Fibroblast of skin of abdomen (primary cell): ENCODE measurements at regions not wholly inside any gene's neighbourhood (a gene's known extent, or its start where the extent isn't known, plus 50 kb on each side); places are given as distances from the start of the nearest gene placed in this dataset.
A peak's percentile ranks its signal among the peaks of the same experiment; 100 is the strongest.
"Not testable (repeated sequence)": the region's sequence is repeated elsewhere in the genome, so short reads cannot be mapped to it uniquely, and the experiment has no call there.

ENCODE experiments used
- DNase-seq: peaks from one replicate; pipeline ENCODE4 v3.0.0-alpha.2; 2013

DNA sequence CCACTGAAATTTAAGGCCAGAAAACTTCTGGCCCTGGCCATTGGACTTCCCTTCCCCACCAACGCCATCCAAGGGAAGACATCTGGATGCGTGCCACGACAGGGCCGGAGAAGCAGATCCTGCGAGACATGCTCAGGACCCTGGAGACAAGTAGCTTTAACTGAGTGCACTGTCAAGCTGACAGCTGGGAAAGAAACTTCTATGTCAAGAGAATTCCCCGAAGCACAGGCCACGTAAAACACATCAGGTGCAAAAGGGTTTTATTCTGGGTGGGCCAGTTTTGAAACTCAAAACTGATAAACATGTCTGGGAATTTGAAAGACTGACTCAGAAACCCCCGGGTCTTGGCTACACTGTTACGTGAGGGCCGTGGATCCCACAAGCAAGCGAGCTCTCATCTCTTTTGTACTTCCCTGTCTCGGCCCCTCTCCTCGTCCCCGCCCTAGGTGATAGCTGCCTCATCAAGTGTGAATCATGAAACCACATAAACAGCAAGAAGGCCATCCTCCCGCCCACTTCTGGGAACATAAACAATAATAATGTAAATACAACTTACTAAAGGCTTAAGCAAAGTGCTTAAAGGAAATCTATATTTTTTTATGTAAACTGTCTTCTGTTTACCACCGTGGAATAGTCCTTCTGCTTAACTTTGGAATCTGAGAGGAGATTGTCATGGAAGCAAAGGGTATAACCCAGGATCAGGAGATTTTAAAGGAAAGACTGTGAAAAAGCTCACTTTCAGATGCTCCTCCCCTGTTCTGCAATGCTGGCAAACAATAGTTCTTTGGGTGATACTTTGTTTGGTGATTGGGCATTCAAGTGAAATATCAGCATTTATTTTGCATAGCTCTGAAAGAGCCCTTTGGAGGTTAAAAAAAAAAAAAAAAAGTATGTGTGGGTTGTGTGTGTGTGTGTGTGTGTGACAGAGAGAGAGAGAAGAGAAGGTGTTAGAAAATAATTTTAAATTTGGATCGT, 406.0 kb upstream of the MAF start:
- DNase-seq = peak; percentile 6

DNA sequence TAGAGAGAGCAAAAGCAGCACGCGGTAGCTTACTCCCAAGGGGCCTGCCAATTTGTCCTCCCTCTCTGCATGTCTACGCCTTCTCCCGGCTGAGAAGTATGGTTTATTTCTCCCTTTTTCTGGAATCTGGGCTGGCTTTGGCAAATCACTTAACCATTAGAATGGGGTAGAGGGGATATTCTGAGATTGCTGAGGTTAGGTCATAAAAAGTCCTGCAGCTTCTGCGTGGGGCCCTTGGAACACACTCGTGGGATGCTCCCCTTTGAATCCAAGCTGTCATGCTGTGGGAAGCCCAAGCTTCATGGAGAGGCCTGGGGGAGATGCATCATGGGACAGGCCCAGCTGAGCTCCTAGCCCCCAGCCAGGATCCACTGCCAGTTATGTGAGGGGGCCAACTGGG, 403.6 kb upstream of the MAF start:
- DNase-seq = no peak

DNA sequence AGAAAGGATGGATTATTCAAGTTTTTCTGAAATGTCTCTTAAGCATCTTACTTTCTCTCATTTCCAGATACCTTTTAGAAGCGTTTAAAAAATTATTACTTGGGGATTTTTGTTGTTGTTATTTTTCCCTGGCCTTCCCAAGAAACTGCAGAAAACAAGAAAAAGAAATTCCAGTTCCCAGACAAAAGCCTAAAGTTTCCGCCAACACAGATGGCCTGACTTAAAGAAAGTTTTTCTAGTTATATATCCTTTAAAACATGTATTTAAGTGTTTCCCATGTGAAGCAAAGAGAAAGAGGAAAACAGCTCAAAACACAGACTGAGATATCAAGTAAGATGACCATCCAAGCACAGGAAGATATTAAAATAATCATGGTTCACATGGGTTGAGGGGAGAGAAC, 401.7 kb upstream of the MAF start:
- DNase-seq = no peak

DNA sequence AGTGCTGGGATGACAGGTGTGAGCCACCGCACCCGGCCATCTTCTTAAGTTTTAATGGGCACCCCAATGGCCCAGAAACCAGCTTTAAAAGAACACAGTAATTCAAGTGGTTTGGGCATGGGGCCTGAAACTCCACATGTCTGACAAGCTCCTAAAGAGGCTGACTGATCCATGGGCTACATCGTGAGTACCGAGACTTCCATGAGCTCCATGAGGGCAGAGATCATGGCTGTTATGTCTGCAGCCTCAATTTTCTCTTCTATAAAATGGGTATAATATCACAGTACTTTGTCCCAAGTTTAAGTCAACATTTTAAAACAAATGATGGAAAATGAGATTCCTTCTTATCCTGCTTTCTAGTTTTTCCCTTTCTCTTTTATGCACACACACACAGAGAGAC, 397.6 kb upstream of the MAF start:
- no peak for DNase-seq

DNA sequence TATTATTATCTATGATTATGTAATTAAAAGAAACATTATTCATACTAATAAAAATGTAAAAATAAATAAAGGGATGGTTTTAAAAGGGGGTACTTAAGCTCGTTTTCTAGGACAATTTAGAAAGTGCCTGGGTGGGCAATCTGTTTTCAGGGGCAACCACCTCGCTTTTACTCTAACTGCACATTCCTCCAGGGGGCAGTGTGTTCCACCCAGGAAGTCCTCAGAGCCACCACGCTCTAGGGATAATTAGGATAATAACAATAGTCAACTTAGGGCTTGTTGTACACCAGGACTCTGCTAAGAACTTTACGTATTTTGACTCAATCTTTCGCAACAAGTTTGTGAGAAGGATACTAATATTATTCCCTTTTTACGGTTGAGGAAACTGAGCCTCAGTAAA, 396.7 kb upstream of the MAF start:
- no peak for DNase-seq

DNA sequence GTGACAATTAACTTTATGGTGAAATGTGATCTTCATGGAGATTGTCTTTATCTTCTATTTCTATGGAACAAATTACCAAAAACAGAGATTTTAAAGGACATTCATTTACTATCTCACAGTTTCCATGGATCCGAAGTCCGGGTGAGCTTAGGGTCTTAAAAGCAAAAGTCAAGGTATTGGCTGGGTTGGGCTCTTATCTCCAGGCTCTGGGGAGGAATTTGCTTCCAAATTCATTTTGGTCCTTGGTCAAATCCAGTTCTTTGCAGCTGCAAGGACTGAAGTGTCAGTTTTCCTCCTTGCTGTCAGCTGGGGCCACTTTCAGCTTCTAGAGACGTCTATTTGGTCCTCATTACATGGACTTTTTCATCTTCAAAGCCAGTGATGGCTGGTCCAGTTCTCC, 395.8 kb upstream of the MAF start:
- no peak for DNase-seq

DNA sequence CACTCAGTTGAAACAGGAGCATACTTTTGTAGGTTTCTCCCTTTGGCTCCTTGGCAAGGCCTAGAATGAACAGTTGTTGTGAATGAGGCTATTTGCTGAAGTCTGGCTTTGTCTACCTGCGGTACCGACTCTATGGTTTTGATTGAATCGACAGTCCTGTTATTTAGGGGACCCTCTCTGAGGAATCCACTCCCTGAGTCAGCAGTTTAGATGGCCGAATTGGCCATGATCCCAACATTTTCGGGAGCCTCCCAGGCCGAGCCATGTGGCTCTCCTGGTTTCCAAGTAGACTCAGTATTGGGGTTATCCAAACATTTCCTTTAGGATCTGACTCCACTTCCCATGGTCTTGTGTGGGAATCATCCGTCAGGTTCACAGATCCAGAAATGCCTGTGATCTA, 394.8 kb upstream of the MAF start:
- no peak for DNase-seq

DNA sequence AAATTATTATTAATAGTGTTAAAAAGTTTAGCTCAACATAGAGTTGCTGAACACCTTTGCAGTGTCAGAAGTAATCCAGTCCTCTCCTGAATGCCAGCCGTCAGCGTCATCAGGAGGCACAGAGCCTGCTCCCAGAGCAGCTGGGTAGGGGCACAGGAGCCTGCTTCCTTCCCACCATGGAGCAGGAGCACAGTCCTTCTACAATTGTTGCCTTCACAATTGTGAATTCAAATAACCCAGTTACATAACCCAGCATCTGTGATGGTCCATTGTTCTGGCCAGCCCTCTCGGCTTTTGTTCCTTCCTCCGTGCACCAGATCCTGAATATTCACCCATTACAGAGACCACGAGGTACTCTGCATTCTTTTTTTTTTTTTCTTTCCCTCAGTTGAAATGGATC, 393.9 kb upstream of the MAF start:
- no peak for DNase-seq

DNA sequence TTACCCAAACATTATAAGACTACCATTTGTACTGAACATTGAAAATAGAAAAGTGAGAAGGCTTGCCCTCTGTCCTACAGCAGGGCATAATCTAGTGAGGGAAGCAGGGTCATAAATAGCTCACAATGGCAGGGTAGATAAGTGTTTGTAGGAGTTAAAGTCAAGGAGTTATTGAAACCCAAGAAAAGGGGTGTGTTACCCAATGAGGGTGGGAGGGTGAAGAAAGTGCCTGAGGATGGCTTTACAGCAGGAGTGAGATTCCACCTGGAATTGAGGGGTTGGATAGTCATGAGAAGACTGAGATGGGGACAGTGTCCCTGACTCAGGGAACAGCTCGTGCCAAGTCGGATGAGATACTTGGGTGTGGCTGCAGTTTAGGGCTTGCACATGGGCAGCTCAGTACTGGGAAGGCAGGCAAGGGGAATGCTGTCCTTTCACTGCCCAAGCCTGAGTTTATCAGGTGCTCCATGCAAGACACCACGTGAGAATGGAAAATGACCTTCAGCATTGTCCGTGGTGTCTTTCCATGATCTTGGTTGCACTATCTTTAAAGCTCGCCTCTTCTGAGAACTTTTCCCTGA, 393.2 kb upstream of the MAF start:
- DNase-seq = no peak

DNA sequence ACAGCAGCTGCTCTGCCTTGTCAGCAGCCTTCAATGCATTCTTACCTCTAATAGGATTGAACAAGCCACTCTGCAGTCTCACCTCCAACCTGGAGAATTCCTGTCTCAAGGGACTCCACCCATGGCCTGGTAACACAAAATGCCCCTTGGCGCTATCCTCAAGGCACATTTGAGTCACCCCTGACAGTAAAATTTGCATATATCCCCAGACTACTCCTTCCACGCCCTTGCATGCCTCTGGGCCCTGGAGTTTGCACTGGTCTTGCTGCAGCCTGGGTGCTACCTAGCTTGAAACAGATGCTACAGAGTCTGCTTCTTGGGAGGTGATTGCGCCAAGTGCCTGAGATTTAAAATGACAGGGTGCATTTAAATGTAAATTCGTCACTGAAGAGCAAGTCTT, 391.4 kb upstream of the MAF start:
- no peak for DNase-seq

DNA sequence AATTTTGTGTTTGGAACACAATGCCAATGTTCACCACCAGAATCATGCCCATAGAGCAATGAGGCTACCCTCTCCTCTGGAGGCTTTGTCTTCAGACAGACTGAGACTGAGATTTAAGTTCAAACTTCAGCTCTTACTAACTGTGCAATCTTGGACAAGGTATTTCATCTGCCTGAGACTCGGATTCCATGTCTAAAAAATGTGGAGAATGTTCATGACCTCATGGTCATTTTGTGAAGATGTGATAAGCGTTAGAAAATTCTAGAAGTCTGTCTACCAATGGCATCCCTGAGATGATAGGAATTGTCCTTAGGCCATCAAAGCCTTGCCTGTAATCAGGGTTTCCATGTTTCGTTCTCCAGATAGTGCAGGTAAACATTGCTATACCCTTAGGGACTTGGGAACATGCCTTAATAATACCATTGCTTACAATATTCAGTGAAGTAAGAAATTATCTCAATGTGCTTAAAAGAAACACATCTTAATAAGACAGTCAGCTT, 388.2 kb upstream of the MAF start:
- DNase-seq = no peak

DNA sequence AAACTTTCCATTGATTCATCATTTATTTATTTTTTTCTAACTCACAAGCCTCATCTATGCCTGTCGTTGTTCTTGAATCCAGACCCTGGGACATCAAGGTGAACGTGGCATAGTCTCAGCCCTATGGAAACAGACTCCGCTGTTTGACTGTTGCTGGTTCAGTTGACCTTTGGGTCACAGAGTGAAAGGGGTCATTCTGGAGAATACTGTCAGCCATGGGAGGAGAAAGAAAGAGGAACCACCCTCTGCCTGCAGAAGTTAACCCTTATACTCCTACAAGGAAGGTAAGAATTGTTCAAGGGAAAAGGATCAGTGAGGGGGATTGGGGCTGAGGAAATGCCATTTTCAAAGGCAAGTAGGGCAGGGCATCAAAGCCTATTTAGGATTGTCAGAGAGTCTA, 387.6 kb upstream of the MAF start:
- DNase-seq = no peak

DNA sequence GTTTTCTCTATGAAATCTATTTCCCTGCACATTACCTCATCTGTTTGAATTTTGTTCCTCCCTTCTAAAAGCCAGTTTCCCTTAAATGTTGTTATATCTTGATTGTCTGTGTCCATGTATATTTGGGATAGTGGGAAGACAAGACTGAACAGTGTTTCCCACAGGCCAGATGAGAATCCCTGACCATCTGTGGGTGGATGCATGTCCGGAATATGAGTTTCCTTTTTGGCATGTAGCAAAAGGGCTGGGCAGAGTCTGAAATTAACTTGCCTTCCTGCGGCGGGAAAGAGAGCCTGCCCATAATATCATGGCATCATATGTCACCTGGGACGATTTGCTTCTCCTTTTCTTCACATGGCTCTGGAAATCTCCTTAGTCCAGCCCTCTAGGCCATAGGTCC, 385.8 kb upstream of the MAF start:
- no peak for DNase-seq

DNA sequence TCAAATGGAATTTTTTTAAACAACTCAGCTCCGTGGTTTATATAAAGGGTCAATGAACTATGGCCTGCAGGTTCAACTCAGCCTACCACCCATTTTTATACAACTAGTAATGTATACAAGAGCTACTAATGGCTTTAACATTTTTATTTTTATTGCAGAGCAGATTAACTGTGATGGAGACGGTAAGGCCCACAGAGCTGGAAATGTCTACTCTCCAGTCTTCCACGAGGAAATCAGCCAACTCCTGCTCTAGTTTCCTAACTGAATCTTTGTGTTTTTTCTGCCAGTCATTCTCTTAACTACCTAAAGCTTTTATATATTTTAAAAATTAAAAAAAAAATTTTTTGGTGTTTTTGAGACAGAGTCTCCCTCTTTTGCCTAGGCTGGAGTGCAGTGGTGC, 385.1 kb upstream of the MAF start:
- no peak for DNase-seq

DNA sequence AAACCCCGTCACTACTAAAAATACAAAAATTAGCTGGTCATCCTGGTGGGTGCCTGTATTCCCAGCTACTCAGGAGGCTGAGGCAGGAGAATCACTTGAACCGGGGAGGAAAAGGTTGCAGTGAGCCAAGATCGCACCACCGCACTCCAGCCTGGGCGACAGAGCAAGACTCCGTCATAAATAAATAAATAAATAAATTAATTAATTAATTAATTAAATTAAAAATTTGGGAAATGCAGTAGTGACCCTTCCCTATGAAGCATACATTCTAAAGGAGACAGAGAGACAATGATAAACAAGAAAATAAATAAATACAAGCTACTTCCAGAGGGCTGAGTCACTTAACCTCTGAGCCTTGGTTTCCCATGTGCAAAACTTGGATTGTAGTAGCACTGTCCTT, 383.6 kb upstream of the MAF start:
- not testable (repeated sequence) for DNase-seq

DNA sequence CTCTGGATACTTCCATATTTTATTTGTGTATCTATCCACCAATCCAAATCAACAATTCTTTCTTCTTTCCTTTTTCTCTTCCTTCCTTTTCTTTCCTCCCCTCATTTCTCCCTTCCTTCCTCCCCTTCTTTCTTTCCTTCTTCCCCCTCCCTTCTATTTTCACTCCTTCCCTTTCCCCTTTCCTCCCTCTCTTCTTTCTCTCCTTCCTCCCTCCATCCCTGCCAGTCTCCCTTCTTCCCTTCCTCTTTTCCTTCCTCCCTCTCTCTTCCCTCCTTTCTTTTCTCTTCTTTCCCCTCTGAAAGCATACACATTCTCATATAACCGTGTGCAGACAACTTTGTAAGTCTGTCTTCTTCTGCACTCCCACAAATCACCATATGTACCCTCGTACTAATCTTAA, 382.3 kb upstream of the MAF start:
- no peak for DNase-seq

DNA sequence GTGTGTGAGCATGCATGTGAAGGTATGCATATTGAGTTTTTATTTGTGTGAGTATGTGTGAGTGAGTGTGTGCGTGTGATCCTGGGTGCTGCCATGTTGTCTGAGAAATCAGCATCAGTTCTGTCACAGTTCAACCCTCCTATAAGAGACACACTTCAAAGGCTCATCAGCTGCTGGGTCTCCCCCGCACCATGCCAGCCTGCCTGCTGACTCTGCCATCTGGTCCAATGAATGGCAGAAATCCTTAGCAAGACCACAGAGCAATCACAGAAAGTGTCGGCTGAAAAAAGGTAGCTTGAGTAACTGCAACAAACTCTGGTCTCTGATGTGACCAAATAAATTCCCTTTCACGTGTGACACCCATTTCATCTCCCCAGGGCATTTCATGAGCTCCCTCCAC, 381.8 kb upstream of the MAF start:
- DNase-seq = no peak

DNA sequence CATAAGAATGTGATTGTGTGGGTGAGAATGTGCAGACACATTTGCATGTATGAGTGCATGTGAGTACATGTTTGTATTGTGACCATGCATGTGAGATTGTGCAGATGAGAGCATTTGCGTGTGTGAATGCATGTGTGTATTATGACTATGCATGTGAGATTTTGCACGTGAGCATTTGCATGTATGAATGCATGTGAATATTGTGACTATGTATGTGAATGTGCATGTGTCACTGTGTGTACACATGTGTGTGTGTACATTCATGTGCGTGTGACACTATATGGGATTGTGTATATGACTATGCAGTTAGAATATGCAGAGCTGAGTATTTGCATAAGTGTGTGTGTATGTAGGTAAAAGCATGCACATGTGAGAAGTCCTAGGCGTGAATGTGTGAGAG, 381.3 kb upstream of the MAF start:
- no peak for DNase-seq

DNA sequence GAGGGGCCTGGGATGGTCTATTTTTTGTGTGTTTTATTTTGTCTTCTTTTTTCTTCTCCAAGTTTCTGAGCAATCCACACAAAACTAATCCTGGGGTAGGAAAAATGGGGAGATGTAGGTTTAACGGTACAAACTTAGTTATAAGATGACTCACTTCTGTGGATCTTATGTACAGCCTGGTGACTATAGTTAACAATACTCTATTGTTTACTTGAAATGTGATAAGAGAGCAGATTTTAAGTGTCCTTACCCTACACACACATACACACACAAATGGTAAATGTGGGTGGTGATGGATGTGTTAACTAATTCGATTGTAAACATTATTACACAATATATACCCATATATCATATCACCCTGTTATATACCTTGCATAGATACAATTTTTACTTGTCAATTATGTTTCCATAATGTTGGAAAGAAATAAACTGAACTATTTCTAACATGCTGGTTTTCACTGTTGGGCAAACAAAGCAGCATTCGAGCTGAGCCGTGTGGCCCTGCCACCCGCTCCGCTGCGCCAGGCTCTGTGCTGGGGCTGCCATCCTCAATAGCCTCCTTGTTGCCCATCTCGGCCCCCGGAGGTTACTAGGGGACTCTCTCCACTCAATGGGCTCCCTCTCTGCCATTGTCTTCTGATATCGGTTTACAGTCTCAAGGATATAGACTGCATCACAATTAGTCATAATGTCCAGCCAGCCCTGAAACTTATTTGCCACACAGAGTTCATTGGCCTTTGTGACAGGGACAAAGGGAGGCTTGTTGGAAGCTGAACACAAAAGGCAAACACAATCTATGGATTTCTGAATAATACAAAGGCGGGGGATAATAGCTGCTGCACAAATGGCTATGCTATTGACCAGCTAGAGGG, 380.3 kb upstream of the MAF start:
- no peak for DNase-seq

DNA sequence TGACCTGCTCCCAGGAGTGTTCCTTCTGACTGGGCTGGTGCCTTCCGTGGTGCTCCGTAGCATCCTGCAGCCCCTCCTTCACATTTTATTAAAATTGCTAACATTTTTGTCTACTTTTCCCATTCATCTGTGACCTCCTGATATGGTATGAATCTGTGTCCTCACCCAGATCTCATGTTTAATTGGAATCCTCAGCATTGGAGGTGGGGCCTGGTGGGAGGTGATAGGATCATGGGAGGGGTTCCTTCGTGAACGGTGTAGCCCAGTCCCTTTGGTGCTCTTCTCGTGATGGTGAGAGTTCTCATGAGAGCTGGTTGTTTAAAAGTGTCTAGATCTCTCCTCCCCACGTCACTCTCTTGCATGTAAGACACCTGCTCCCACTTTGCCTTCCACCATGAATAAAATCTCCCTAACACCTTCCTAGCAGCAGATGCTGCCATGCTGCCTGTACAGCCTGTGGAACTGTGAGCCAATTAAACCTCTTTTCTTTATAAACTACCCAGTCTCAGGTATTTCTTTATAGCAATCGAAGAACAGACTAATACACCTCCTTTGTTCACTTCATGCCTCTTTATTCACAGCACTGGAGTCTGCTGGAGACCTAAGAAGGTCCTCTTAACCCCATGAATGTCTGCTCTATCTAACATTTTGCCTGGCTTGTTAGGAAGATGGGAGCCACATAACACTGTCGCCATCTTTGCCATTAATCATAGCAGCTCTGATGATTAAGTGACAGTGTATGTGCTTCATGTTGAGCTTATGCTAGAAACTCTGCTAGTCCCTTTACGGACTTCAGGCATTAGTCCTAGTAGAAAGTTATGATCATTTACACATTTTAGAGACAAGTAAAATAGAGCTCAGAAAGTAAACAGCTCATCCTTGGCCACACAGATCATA, 377.7 kb upstream of the MAF start:
- no peak for DNase-seq

DNA sequence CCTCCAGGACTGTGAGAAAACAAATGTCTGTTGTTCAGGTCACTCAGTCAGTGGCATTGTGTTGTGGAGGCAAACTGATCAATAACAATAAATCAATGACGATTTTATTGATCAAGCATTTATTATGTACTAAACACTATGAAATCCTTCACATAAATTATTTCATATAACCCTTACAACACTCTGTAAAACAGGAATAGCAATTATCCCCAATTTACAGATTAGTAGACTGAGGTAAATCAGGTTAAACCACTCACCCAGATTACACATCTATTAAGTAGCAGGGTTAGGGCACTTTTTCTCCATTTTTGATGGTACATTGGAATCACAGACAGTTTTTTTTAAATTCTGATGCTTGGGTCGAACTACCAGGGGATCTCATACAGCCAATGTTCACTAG, 372.8 kb upstream of the MAF start:
- no peak for DNase-seq

DNA sequence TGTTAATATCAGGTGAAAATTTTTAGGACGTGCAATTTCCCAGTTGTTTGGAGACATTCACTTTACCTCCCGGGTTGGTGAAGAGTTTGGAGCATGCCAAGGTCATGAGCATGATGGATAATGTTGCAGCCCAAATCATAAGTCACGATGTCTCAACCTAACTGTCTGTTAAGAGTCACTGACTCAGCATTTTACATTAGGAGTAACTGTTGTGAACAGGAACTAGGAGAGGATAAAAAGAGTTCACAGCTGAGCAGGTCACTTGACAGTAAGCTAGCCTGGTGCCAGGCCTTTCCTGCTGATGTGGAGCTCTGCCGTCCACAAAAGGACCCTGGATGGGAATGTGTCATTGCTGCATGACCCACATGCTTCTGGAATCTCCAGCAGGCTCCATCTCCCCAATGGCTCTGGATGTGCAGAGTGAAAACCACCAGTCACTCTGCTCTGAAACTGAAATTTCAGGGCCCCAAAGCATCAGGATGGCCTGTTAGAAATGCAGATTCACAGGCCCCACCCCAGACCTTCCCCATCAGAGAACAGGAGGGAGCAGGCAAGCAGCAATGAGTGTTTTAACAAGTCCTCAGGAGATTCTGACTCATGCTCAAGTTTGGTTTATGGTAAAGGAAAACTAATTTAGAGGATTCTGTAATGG, 371.6 kb upstream of the MAF start:
- DNase-seq = no peak
